ENCODE measurements at regions not wholly inside any gene's neighbourhood (a gene's known extent, or its start where the extent isn't known, plus 50 kb on each side); places are given as distances from the start of the nearest gene placed in this dataset.

DNA sequence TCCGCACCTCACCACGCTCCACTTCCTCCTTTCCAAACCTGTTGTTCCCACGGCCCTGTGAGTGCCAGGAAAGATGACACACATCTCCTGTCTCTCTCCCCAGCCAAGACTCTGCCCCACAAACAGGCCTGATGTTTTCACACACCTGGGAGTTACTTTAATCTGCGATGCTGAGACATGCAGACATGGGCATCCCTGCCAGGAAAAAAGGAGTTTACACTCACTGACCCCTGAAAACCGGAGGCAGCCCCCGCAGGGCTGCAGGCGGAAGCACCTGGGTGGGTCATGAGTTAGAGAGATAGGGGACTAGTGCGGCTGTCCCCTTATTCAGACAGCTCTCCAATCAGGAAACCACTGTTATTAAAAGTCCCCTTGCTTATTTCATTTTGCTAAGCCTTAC is 106.4 kb upstream of the CARD11 start (continued):
- TF ChIP-seq ZNF423 (CRISPR knock-in tag; IDR thresholded peaks at IDR 0.05) (no peak), TEAD4 (CRISPR knock-in tag; IDR thresholded peaks at IDR 0.05) (no peak), ZNF219 (CRISPR knock-in tag; IDR thresholded peaks at IDR 0.05; ENCODE audit: borderline replicate concordance) (no peak), IRF2 (CRISPR knock-in tag; IDR thresholded peaks at IDR 0.05; ENCODE audit: borderline replicate concordance, low read depth) (no peak)
- TF ChIP-seq, protein P1, sequence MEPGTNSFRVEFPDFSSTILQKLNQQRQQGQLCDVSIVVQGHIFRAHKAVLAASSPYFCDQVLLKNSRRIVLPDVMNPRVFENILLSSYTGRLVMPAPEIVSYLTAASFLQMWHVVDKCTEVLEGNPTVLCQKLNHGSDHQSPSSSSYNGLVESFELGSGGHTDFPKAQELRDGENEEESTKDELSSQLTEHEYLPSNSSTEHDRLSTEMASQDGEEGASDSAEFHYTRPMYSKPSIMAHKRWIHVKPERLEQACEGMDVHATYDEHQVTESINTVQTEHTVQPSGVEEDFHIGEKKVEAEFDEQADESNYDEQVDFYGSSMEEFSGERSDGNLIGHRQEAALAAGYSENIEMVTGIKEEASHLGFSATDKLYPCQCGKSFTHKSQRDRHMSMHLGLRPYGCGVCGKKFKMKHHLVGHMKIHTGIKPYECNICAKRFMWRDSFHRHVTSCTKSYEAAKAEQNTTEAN (CRISPR knock-in tag; IDR thresholded peaks at IDR 0.05), result no peak
- TF ChIP-seq, protein P2, sequence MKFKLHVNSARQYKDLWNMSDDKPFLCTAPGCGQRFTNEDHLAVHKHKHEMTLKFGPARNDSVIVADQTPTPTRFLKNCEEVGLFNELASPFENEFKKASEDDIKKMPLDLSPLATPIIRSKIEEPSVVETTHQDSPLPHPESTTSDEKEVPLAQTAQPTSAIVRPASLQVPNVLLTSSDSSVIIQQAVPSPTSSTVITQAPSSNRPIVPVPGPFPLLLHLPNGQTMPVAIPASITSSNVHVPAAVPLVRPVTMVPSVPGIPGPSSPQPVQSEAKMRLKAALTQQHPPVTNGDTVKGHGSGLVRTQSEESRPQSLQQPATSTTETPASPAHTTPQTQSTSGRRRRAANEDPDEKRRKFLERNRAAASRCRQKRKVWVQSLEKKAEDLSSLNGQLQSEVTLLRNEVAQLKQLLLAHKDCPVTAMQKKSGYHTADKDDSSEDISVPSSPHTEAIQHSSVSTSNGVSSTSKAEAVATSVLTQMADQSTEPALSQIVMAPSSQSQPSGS (CRISPR knock-in tag; IDR thresholded peaks at IDR 0.05; ENCODE audit: borderline replicate concordance, low read depth), result no peak
- TF ChIP-seq, protein P3, sequence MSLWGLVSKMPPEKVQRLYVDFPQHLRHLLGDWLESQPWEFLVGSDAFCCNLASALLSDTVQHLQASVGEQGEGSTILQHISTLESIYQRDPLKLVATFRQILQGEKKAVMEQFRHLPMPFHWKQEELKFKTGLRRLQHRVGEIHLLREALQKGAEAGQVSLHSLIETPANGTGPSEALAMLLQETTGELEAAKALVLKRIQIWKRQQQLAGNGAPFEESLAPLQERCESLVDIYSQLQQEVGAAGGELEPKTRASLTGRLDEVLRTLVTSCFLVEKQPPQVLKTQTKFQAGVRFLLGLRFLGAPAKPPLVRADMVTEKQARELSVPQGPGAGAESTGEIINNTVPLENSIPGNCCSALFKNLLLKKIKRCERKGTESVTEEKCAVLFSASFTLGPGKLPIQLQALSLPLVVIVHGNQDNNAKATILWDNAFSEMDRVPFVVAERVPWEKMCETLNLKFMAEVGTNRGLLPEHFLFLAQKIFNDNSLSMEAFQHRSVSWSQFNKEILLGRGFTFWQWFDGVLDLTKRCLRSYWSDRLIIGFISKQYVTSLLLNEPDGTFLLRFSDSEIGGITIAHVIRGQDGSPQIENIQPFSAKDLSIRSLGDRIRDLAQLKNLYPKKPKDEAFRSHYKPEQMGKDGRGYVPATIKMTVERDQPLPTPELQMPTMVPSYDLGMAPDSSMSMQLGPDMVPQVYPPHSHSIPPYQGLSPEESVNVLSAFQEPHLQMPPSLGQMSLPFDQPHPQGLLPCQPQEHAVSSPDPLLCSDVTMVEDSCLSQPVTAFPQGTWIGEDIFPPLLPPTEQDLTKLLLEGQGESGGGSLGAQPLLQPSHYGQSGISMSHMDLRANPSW (CRISPR knock-in tag; conservative IDR thresholded peaks at IDR 0.05; ENCODE audit: low read depth), result no peak

DNA sequence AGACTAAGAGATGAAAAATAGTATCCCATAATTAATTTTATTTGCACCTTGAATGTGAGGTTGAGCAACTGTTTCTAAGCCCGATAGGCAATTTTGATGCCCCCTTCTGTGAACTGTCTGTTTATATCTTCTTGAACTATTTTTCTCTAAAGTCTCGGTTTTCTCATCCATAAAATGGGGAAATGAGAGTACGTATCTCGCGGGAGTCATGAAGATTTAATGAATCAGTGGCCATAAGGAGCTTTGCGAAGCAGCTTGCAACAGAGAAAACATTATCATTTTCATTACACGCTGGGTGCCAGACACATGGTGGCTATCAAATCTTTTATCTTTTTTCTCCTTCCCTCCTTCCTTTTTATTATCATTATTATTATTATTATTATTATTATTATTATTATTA is 108.1 kb upstream of the CARD11 start:
- Mint-ChIP-seq H3K9me3 (peaks cover 9% of the 10 kb centered on the region), H3K4me1 (peaks cover 7% of the 10 kb centered on the region), H3K4me3 (no peak overlapping the region), H3K27ac (no peak overlapping the region), H3K27me3 (ENCODE audit: low read depth) (no peaks in the 10 kb centered on the region), H3K36me3 (peaks cover 4% of the 10 kb centered on the region)
- no peak for DNase-seq (ENCODE audit: low spot score)
- ChIA-PET CTCF (no interaction called here), POLR2A (interaction anchor here (1.0 kb wide), 1 partner anchor 46 kb away, joined by 4 read pairs; no protein-coding TSS in a partner anchor)
- no peak for ATAC-seq
- TF ChIP-seq CBFB (CRISPR knock-in tag; IDR thresholded peaks at IDR 0.05; ENCODE audit: low read depth) (no peak), FOXJ3 (CRISPR knock-in tag; IDR thresholded peaks at IDR 0.05; ENCODE audit: borderline replicate concordance) (no peak), NR1H2 (CRISPR knock-in tag; IDR thresholded peaks at IDR 0.05) (no peak), NFYB (CRISPR knock-in tag; conservative IDR thresholded peaks at IDR 0.05; ENCODE audit: low read depth) (no peak), ZBTB21 (CRISPR knock-in tag; IDR thresholded peaks at IDR 0.05; ENCODE audit: borderline replicate concordance) (no peak), NR2C2 (CRISPR knock-in tag; IDR thresholded peaks at IDR 0.05) (no peak), MXD4 (CRISPR knock-in tag; IDR thresholded peaks at IDR 0.05; ENCODE audit: borderline replicate concordance) (no peak), RELA (CRISPR knock-in tag; IDR thresholded peaks at IDR 0.05; ENCODE audit: borderline replicate concordance) (no peak), GTF2I (CRISPR knock-in tag; conservative IDR thresholded peaks at IDR 0.05) (no peak)
- TF ChIP-seq, protein P2 (CRISPR knock-in tag; IDR thresholded peaks at IDR 0.05; ENCODE audit: borderline replicate concordance, low read depth), result no peak
- TF ChIP-seq, protein P3 (CRISPR knock-in tag; conservative IDR thresholded peaks at IDR 0.05; ENCODE audit: low read depth), result no peak
- TF ChIP-seq, protein P4, sequence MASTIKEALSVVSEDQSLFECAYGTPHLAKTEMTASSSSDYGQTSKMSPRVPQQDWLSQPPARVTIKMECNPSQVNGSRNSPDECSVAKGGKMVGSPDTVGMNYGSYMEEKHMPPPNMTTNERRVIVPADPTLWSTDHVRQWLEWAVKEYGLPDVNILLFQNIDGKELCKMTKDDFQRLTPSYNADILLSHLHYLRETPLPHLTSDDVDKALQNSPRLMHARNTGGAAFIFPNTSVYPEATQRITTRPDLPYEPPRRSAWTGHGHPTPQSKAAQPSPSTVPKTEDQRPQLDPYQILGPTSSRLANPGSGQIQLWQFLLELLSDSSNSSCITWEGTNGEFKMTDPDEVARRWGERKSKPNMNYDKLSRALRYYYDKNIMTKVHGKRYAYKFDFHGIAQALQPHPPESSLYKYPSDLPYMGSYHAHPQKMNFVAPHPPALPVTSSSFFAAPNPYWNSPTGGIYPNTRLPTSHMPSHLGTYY (CRISPR knock-in tag; IDR thresholded peaks at IDR 0.05), result no peak
- TF ChIP-seq, protein P5, sequence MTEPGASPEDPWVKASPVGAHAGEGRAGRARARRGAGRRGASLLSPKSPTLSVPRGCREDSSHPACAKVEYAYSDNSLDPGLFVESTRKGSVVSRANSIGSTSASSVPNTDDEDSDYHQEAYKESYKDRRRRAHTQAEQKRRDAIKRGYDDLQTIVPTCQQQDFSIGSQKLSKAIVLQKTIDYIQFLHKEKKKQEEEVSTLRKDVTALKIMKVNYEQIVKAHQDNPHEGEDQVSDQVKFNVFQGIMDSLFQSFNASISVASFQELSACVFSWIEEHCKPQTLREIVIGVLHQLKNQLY (CRISPR knock-in tag; IDR thresholded peaks at IDR 0.05), result no peak
- TF ChIP-seq, protein P6, sequence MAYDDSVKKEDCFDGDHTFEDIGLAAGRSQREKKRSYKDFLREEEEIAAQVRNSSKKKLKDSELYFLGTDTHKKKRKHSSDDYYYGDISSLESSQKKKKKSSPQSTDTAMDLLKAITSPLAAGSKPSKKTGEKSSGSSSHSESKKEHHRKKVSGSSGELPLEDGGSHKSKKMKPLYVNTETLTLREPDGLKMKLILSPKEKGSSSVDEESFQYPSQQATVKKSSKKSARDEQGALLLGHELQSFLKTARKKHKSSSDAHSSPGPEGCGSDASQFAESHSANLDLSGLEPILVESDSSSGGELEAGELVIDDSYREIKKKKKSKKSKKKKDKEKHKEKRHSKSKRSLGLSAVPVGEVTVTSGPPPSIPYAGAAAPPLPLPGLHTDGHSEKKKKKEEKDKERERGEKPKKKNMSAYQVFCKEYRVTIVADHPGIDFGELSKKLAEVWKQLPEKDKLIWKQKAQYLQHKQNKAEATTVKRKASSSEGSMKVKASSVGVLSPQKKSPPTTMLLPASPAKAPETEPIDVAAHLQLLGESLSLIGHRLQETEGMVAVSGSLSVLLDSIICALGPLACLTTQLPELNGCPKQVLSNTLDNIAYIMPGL (CRISPR knock-in tag; IDR thresholded peaks at IDR 0.05), result no peak

Measured in WTC11 (cell line).